HCT116 (cell line): ENCODE measurements at regions not wholly inside any gene's neighbourhood (a gene's known extent, or its start where the extent isn't known, plus 50 kb on each side); places are given as distances from the start of the nearest gene placed in this dataset.

Experiments used
- ATAC-seq: fragments of 200-7000 bp; cut with Tn5 transposase; 2 replicates; pipeline ENCODE4 v1.9.1; 2020; ENCODE audit warnings: mild to moderate bottlenecking, moderate library complexity
- BruUV-seq: library from RNA; stranded (reverse); fragments of 400-500 nt; replicated peaks from 2 replicates; lab custom pipeline; 2021; lab: Mats Ljungman, UMichigan
- CTCF ChIA-PET: fragments of 300-600 bp; sonication (Branson Sonifier 250); formaldehyde crosslinking; loops from one replicate; lab custom pipeline; 2021; ENCODE audit warnings: antibody characterized with exemption; lab: Charles Lee
- POLR2A ChIA-PET: fragments of 300-600, 350-600 bp; sonication (Branson Sonifier 250); formaldehyde crosslinking; loops from one replicate; lab custom pipeline; 2021; ENCODE audit warnings: antibody characterized with exemption; lab: Charles Lee
- RAD21 ChIA-PET, 2 experiments: fragments of 300-600 bp; sonication (Branson Sonifier 250); formaldehyde crosslinking; loops; one replicate each; lab custom pipeline; 2023; ENCODE audit warnings: low total read pairs in 2 of 2; ENCODE audit not compliant: uncharacterized antibody in 2 of 2, unreplicated experiment in 2 of 2, low non-redundant PET in 1 of 2; lab: Charles Lee
- DNase-seq: peaks from one replicate; pipeline ENCODE4 v3.0.0-alpha.2; 2010; ENCODE audit warnings: low read depth, low spot score
- H2AFZ ChIP-seq: fragments of 200-600 bp; shearing (Covaris generic), sonication (generic); 2 replicates; pipeline ENCODE4 v1.6.1; 2017; ENCODE audit warnings: low read depth, mixed run types, mixed read lengths, antibody characterized with exemption, low read length; ENCODE audit not compliant: poor library complexity, severe bottlenecking
- H3K27ac ChIP-seq: 2 replicates; pipeline ENCODE4 v1.5.1; 2012; ENCODE audit warnings: low read depth, low read length
- H3K27me3 ChIP-seq: fragments of 200-600 bp; sonication (generic); 2 replicates; pipeline ENCODE4 v1.6.1; 2016; ENCODE audit warnings: mixed run types, low read length, mixed read lengths; ENCODE audit not compliant: insufficient read depth
- H3K36me3 ChIP-seq, 2 experiments: fragments of 200-500 bp in 1 of 2; fragments of 200-600 bp in 1 of 2; sonication (Bioruptor generic) in 1 of 2; sonication (generic) in 1 of 2; 2 replicates each; pipeline versions ENCODE4 v1.5.1 to v1.6.1; 2014 to 2016; ENCODE audit warnings: low read length in 2 of 2, inconsistent platforms in 1 of 2, mixed read lengths in 1 of 2, mixed run types in 1 of 2; ENCODE audit not compliant: insufficient read depth in 2 of 2, control insufficient read depth in 1 of 2
- H3K4me1 ChIP-seq, 2 experiments: fragments of 200-600 bp in 1 of 2; sonication (generic) in 1 of 2; 2 replicates each; pipeline versions ENCODE4 v1.5.1 to v1.6.1; 2012 to 2017; ENCODE audit warnings: low read length in 2 of 2, inconsistent platforms in 1 of 2, mild to moderate bottlenecking in 1 of 2, mixed read lengths in 1 of 2, mixed run types in 1 of 2, moderate library complexity in 1 of 2; ENCODE audit not compliant: insufficient read depth in 2 of 2, control insufficient read depth in 1 of 2
- H3K4me2 ChIP-seq: fragments of 200-600 bp; sonication (generic); 2 replicates; pipeline ENCODE4 v1.6.1; 2017; ENCODE audit warnings: mixed run types, low read length, mixed read lengths
- H3K4me3 ChIP-seq, 2 experiments: fragments of 200-600 bp in 1 of 2; sonication (generic) in 1 of 2; replicated peaks in 1 of 2; 2 replicates each; pipeline ENCODE4 v1.5.1; 2011 to 2016; ENCODE audit warnings: low read length in 2 of 2, control low read depth in 1 of 2, low read depth in 1 of 2, mild to moderate bottlenecking in 1 of 2, mixed read lengths in 1 of 2, mixed run types in 1 of 2
- H3K79me2 ChIP-seq: fragments of 200-600 bp; sonication (generic); 2 replicates; pipeline ENCODE4 v1.6.1; 2017; ENCODE audit warnings: mild to moderate bottlenecking, mixed run types, low read length, moderate library complexity, mixed read lengths; ENCODE audit not compliant: insufficient read depth
- H3K9ac ChIP-seq: fragments of 200-600 bp; sonication (generic); 2 replicates; pipeline ENCODE4 v1.6.1; 2016; ENCODE audit warnings: low read length, mixed read lengths
- H3K9me2 ChIP-seq: fragments of 200-600 bp; sonication (generic), shearing (Covaris generic); 2 replicates; pipeline ENCODE4 v1.6.1; 2017; ENCODE audit warnings: mixed run types, mild to moderate bottlenecking, moderate library complexity; ENCODE audit not compliant: insufficient read depth
- H3K9me3 ChIP-seq, 2 experiments: fragments of 200-500 bp in 1 of 2; fragments of 200-600 bp in 1 of 2; sonication (Bioruptor generic) in 1 of 2; sonication (generic) in 1 of 2; 2 replicates each; pipeline ENCODE4 v1.6.1; 2014 to 2017; ENCODE audit warnings: low read length in 2 of 2, mixed read lengths in 2 of 2, inconsistent platforms in 1 of 2, low read depth in 1 of 2, mild to moderate bottlenecking in 1 of 2, mixed run types in 1 of 2, moderate library complexity in 1 of 2; ENCODE audit not compliant: control insufficient read depth in 1 of 2, insufficient read depth in 1 of 2
- H4K20me1 ChIP-seq: fragments of 200-600 bp; sonication (generic), shearing (Covaris generic); 2 replicates; pipeline ENCODE4 v1.6.1; 2017; ENCODE audit warnings: mixed run types, mild to moderate bottlenecking, moderate library complexity; ENCODE audit not compliant: insufficient read depth
- EGR1 ChIP-seq: IDR thresholded peaks from 2 replicates; pipeline ENCODE4 v1.6.1; 2012; ENCODE audit warnings: low read depth
- EZH2 ChIP-seq: fragments of 200-600 bp; sonication (generic); IDR thresholded peaks from 2 replicates; pipeline ENCODE4 v1.6.1; 2017; ENCODE audit warnings: antibody characterized with exemption, mixed run types
- EZH2phosphoT487 ChIP-seq: fragments of 200-600 bp; IDR thresholded peaks from 2 replicates; pipeline ENCODE4 v1.6.1; 2018; ENCODE audit warnings: antibody characterized with exemption, borderline replicate concordance
- POLR2A ChIP-seq: IDR thresholded peaks from 2 replicates; pipeline ENCODE4 v1.7.0; 2011; ENCODE audit warnings: borderline replicate concordance; ENCODE audit not compliant: insufficient read depth, insufficient read length; ENCODE audit errors: extremely low read depth
- POLR2AphosphoS5 ChIP-seq: IDR thresholded peaks from 2 replicates; pipeline ENCODE4 v1.6.1; 2011; ENCODE audit warnings: mild to moderate bottlenecking, low read depth, low read length, moderate library complexity
- RAD21 ChIP-seq: IDR thresholded peaks from 2 replicates; pipeline ENCODE4 v1.6.1; 2012; ENCODE audit warnings: low read depth, mild to moderate bottlenecking
- SIN3A ChIP-seq: IDR thresholded peaks from 2 replicates; pipeline ENCODE4 v1.6.1; 2012; ENCODE audit warnings: low read depth
- SP1 ChIP-seq: IDR thresholded peaks from 2 replicates; pipeline ENCODE4 v1.6.1; 2012; ENCODE audit warnings: low read depth
- SRF ChIP-seq: IDR thresholded peaks from 2 replicates; pipeline ENCODE4 v1.6.1; 2012; ENCODE audit warnings: low read depth
- TCF7L2 ChIP-seq: IDR thresholded peaks from 2 replicates; pipeline ENCODE4 v1.7.0; 2011; ENCODE audit warnings: borderline replicate concordance, inconsistent platforms; ENCODE audit not compliant: insufficient read depth, insufficient read length; ENCODE audit errors: extremely low read depth
- ZNF274 ChIP-seq: fragments of 200-500 bp; sonication (Bioruptor generic); IDR thresholded peaks from 2 replicates; pipeline ENCODE4 v1.6.1; 2014; ENCODE audit warnings: mild to moderate bottlenecking, low read depth, low read length, inconsistent platforms
- intact Hi-C: fragments of 100-400 bp; cut with micrococcal nuclease; formaldehyde crosslinking; loops from 2 replicates; pipeline ENCODE4 v1.10.0; 2022
- TF ChIP-seq, protein P1 (sequence below): IDR thresholded peaks from 2 replicates; pipeline ENCODE4 v1.6.1; 2012
- TF ChIP-seq, protein P2 (sequence below): IDR thresholded peaks from 2 replicates; pipeline ENCODE4 v1.6.1; 2011; ENCODE audit warnings: mild to moderate bottlenecking, low read length, moderate library complexity; ENCODE audit not compliant: insufficient replicate concordance; ENCODE audit errors: extremely low read depth

DNA sequence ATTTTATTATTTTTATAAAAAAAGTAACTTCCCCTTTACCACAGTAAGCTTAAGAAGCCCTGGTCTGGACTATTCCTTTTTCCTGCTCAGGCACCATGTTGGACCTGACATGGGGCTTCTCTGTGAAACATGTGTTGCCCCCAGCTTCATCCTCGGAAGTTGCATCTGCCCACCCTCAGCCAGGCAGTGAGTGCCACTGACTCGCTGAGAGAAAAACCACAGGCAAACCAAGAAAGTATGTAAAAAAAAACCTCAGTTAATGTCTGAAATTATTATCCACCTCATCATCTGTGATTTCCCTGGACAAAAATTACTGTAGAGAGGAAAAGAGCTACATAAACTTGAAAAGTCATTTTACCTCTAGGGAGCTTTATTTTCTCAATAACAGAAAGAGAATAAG is 109.9 kb upstream of the MCHR2 start:
- DNase-seq (no peak), ATAC-seq (no peak)
- no peak for TF ChIP-seq ZNF274
- no peak for TF ChIP-seq POLR2AphosphoS5
- TF ChIP-seq, protein P1, sequence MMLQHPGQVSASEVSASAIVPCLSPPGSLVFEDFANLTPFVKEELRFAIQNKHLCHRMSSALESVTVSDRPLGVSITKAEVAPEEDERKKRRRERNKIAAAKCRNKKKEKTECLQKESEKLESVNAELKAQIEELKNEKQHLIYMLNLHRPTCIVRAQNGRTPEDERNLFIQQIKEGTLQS = no peak
- TF ChIP-seq, protein P2, sequence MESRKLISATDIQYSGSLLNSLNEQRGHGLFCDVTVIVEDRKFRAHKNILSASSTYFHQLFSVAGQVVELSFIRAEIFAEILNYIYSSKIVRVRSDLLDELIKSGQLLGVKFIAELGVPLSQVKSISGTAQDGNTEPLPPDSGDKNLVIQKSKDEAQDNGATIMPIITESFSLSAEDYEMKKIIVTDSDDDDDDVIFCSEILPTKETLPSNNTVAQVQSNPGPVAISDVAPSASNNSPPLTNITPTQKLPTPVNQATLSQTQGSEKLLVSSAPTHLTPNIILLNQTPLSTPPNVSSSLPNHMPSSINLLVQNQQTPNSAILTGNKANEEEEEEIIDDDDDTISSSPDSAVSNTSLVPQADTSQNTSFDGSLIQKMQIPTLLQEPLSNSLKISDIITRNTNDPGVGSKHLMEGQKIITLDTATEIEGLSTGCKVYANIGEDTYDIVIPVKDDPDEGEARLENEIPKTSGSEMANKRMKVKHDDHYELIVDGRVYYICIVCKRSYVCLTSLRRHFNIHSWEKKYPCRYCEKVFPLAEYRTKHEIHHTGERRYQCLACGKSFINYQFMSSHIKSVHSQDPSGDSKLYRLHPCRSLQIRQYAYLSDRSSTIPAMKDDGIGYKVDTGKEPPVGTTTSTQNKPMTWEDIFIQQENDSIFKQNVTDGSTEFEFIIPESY = no peak
- no peak for TF ChIP-seq SP1
- TF ChIP-seq EGR1 = no peak
- no peak for TF ChIP-seq SIN3A
- no peak for TF ChIP-seq TCF7L2
- TF ChIP-seq RAD21 = no peak
- no peak for TF ChIP-seq POLR2A
- TF ChIP-seq SRF = no peak
- TF ChIP-seq EZH2phosphoT487 = no peak
- TF ChIP-seq EZH2 = no peak
- Histone ChIP-seq H4K20me1 (no peaks in the 10 kb centered on the region), H3K79me2 (no peaks in the 10 kb centered on the region), H3K4me3 (no peak overlapping the region), H2AFZ (no peak overlapping the region), H3K9ac (no peak overlapping the region), H3K4me2 (no peak overlapping the region), H3K27ac (no peak overlapping the region), H3K27me3 (no peaks in the 10 kb centered on the region), H3K4me1 (no peaks in the 10 kb centered on the region), H3K9me3 (no peaks in the 10 kb centered on the region), H3K9me2 (no peaks in the 10 kb centered on the region), H3K36me3 (no peaks in the 10 kb centered on the region)
- ChIA-PET CTCF (interaction anchor here (1.1 kb wide), 1 partner anchor 236 kb away, joined by 6 read pairs; no protein-coding TSS in a partner anchor), POLR2A (no interaction called here), RAD21 (no interaction called here)
- BruUV-seq = no TSS peak
- intact Hi-C loops = no loop called here
